Brain microvascular endothelial cell (primary cell): ENCODE measurements at regions not wholly inside any gene's neighbourhood (a gene's known extent, or its start where the extent isn't known, plus 50 kb on each side); places are given as distances from the start of the nearest gene placed in this dataset.

Source experiments
- DNase-seq: peaks from one replicate; pipeline ENCODE4 v3.0.0-alpha.2; 2020
- H3K27ac ChIP-seq: fragments of 250-450 bp; sonication (Bioruptor Pico); 2 replicates; pipeline ENCODE4 v1.5.1; 2020; ENCODE audit warnings: mild to moderate bottlenecking, moderate library complexity
- H3K27me3 ChIP-seq: fragments of 250-450 bp; sonication (Bioruptor Pico); replicated peaks from 2 replicates; pipeline ENCODE4 v1.5.1; 2020; ENCODE audit warnings: mild to moderate bottlenecking
- H3K36me3 ChIP-seq: fragments of 250-450 bp; sonication (Bioruptor Pico); replicated peaks from 2 replicates; pipeline ENCODE4 v1.5.1; 2020; ENCODE audit warnings: mild to moderate bottlenecking
- H3K4me3 ChIP-seq: 2 replicates; pipeline ENCODE4 v1.5.1; 2011; ENCODE audit warnings: low read depth, mild to moderate bottlenecking, control low read depth, low read length, moderate library complexity
- CTCF ChIP-seq: IDR thresholded peaks from 2 replicates; pipeline ENCODE4 v1.5.1; 2011; ENCODE audit warnings: low read depth, mild to moderate bottlenecking, moderate library complexity, low read length, control low read depth, inconsistent platforms; ENCODE audit errors: missing control alignments
- in situ Hi-C: cut with HindIII; loops from 2 replicates; pipeline ENCODE4 v1.10.0; 2017; ENCODE audit warnings: low sequenced_read_pairs, low pct_ligation_motif_present

GRCh38 chr3:72334681-72335457 lies 513.4 kb downstream of the SHQ1 start:
- no peak for DNase-seq
- in situ Hi-C loops = no loop called here
- no peak overlapping the region for H3K27ac ChIP-seq
- no peak for TF ChIP-seq CTCF
- H3K4me3 ChIP-seq = no peak overlapping the region
- no peaks in the 10 kb centered on the region for H3K36me3 ChIP-seq
- no peaks in the 10 kb centered on the region for H3K27me3 ChIP-seq

GRCh38 chr3:72332689-72333088 lies 515.6 kb downstream of the SHQ1 start:
- no peak overlapping the region for H3K4me3 ChIP-seq
- DNase-seq = no peak
- H3K36me3 ChIP-seq = no peaks in the 10 kb centered on the region
- in situ Hi-C loops = no loop called here
- H3K27me3 ChIP-seq = peaks cover 4% of the 10 kb centered on the region
- no peak for TF ChIP-seq CTCF
- H3K27ac ChIP-seq = no peak overlapping the region

- TF ChIP-seq CTCF = no peak
- peaks cover 4% of the 10 kb centered on the region for H3K27me3 ChIP-seq
- no peak overlapping the region for H3K27ac ChIP-seq
- no peaks in the 10 kb centered on the region for H3K36me3 ChIP-seq
- in situ Hi-C loops = no loop called here
- DNase-seq = no peak
- H3K4me3 ChIP-seq = no peak overlapping the region
Measured at GRCh38 chr3:72332036-72332435, 516.2 kb downstream of the SHQ1 start.

GRCh38 chr3:72331076-72331475 lies 517.2 kb downstream of the SHQ1 start:
- H3K27me3 ChIP-seq = peaks cover 4% of the 10 kb centered on the region
- in situ Hi-C loops = no loop called here
- H3K27ac ChIP-seq = no peak overlapping the region
- DNase-seq = no peak
- no peaks in the 10 kb centered on the region for H3K36me3 ChIP-seq
- no peak for TF ChIP-seq CTCF
- no peak overlapping the region for H3K4me3 ChIP-seq

GRCh38 chr3:72329354-72329753 lies 518.9 kb downstream of the SHQ1 start:
- in situ Hi-C loops = no loop called here
- no peak for TF ChIP-seq CTCF
- DNase-seq = no peak

More at GRCh38 chr3:72329354-72329753, 518.9 kb downstream of the SHQ1 start:
- Histone ChIP-seq H3K27ac (no peak overlapping the region), H3K4me3 (no peak overlapping the region), H3K36me3 (no peaks in the 10 kb centered on the region), H3K27me3 (peaks cover 4% of the 10 kb centered on the region)
